ENCODE measurements at regions not wholly inside any gene's neighbourhood (a gene's known extent, or its start where the extent isn't known, plus 50 kb on each side); places are given as distances from the start of the nearest gene placed in this dataset.
A peak's percentile ranks its signal among the peaks of the same experiment; 100 is the strongest.
"Not testable (repeated sequence)": the region's sequence is repeated elsewhere in the genome, so short reads cannot be mapped to it uniquely, and the experiment has no call there.

DNA sequence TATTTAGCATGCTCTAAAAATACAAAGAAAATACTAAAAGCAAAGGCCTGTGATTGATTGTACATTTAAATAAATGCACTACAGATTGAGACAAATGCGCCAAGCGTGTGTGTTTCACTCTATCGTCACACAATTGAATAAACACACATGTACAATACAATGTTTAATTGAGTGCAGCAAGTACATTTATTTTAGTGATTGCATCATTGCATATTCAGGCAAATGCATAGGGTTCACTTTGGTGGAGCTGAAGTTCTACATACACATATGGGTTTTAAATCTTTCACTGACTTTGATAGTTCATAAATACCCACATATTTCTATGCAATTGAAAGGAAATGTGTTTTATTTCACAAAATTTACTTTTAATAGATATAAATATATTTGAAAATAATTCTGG is 750.6 kb upstream of the MMS22L start:
- no peak for DNase-seq (ENCODE audit: low read depth in 2 of 2)

DNA sequence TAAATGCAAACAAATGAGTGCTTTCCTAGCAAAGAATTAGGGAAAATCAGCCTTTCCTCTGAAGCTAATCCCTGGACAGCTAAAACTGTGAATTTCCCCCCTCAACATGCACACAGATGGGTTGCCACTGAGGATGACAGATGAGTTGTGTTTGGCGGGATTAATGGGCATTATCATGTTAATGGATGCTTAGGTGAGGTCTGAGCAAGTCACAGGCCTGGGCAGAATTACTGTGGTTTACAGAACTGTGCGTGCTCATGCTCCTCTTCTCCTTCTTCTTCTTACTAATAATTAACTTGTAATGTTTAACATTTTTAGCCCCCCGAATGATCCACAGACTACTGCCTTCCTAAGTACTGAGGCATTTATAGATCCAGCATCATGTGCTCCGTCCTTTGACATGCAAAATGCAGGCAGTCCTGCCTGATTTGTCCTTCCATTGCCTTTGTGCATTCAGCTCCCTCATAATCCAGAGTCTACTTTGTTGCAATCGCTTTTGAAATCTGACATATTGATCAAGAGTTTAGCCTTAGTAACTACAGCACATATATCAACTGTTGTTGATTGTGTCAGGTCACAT is 753.4 kb upstream of the MMS22L start:
- no peak for DNase-seq (ENCODE audit: low read depth in 2 of 2)

DNA sequence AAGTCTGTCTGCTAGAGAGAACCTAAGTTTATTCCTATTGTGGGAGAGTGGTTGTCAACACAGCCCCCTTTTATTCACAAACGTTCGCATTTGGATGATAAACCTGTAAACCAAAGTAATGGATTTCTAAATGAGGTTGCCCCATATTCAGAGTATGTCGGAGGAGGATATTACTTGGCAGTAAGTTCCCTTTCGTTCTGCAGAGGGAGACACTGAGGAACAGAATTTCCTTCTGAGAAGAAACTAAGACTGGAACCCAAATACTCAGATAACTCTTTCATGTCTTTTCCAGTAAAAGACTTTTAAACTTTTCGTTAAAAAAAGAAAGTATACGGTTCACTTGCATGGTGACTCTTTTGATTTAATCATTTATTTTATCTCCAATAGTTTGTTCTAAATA is 754.6 kb upstream of the MMS22L start:
- no peak for DNase-seq (ENCODE audit: low read depth in 2 of 2)

DNA sequence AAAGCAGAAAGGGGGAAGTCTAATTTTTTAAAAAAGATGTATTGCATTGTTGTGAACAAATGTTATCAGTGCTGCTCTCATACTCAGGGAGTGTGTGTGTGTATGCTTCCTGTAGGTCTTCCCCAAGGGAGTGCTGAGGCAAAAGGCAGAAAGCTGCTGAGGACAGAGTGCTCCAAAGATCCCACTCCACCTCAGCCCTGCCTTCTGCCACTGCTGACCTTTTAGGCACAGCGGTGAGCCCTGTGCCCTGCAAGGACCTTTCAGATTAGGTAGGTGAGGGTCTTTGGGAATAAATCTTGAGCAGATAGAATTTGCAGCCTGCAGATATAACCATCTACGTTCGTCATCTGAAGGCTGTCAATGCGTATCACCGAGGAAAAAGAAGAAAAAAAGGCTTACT is 756.4 kb upstream of the MMS22L start:
- no peak for DNase-seq (ENCODE audit: low read depth in 2 of 2)

DNA sequence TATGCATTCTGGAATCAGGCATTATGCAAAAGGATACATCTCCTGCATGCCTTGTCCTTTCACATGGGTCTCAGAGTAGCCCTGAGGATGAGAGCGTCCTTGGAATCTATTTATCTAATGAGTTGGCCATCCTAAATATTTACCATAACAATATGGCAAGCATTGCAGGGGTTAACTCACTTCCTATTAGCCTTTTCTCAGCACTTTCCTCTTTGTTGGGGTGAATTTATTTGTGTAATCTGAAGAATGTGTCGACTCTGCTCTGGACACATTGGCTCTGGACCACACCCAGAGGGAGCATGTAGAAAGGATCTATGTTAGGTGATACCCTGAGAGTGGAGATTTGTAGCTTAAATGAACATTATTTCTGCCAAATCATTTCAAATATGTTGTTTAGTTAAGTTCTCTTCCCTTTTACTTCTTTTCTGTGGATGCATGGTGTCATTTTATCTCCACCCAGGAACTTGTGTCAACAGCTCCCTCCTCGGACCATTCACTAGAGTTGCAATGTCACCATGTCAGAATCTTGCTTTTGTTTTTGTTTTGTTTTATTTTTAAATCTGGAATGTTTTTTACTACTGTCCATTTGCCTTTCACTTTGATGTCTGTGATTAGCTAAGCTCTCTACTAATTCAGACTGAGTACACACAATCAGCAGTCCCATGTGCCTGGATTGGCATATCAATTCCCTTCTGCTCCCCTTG is 757.0 kb upstream of the MMS22L start:
- no peak for DNase-seq (ENCODE audit: low read depth in 2 of 2)

DNA sequence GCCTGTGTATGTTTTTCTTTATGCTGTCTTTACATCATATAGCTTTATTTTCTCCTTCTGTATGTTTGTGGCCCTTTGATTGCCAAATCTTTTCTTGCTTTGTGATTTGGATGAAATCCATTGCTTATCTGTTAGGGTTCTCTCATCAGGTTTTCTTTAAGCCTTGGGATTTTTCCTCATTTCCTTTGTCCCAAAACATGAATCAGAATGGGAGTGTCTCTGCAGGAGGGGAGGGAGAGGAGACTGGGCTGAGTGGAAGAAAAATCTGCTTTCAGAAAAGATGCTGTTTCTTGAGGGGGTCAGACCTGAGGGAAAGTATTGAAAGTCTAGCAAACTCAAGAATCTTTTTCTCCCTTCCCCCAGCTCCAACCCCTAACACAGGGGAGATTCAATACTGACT is 758.0 kb upstream of the MMS22L start:
- no peak for DNase-seq (ENCODE audit: low read depth in 2 of 2)

DNA sequence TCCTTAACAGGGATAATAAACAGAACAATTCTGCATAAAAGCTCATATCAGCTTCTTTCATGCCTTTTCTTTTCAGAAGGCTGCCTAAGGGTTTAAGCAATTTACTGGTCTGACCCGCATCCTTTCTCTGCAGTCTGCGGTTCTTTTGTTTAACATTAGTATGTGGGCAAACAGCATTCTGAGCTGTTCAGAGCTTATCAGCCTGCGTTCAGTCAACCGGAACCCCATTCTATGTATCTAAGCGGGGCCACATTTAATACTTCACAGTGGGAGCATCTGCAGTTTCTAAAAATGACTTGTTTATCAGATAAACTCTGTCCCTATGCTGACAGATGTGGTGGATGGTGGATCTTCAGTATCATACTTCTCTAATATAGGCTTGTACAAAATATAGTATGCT is 758.9 kb upstream of the MMS22L start:
- no peak for DNase-seq (ENCODE audit: low read depth in 2 of 2)

DNA sequence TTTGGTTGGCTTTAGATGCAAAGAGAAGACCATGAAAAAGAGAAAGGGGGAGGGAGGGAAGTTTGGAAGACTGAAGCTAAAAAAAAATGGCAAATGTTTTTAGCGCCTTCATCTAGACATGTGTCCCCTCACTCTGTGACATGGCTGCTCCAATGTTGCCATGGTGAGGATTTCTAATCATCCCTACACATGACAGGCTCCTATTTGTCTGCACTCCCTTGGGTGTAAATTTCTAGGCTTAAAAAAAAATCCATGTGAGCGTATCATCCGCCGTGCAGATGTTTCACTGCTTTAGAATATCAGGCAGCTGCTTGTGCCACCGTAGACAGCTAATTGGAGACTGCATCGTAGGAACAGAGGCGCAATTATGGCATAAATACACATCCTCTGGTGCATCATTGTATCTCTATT is 761.1 kb upstream of the MMS22L start:
- DNase-seq (ENCODE audit: low read depth in 2 of 2) = no peak

DNA sequence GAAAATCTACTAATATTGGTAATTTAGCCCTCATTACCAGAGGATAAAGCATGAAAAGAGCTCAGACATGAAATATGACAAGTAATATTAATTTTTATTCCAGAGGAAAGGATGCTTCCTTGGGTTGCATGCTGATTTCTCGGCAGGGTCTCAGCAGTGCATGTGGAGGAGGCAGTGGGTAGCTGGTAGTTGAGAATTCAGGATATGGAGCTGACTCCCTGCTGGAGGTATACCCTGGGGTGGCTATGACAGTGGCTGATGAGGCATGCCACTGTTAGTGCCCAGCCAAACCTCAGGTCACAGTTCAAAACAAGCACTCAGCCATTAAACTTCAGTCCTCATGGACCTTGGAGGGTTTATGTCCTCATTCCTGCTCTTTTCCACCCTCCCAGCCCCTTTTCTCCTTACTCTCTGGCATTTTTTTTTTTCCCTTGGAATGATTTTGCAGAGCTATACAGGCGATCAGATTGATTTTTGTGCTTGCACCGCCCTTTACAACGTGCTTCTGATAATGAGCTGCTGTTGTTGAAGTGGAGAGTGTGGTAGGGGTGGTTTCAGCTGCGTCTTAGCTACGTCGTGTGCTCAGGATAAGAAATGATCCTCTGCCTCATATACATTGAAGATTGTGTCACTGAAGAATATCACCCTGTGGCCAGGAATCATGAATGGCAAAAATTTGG is 761.9 kb upstream of the MMS22L start:
- no peak for DNase-seq (ENCODE audit: low read depth in 2 of 2)

DNA sequence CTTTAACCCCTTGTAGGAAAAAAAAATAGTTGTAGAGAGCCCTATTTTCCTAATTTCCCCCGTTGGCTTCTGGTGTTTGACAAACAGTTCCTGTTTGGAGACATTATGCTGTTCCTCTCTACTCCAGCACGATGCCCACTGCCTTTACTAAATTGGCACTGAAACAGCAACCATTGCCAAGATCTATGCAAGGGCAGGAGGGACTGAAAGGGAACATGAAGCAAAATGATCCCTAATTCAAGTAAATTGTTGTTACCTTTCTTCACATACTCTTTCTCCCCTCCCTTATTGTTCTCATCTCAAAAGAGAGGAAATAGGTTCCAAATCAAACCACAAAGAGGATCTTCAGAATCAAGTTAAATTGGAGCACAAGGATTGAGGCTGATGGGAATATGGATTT is 764.1 kb upstream of the MMS22L start:
- DNase-seq (ENCODE audit: low read depth in 2 of 2) = no peak

DNA sequence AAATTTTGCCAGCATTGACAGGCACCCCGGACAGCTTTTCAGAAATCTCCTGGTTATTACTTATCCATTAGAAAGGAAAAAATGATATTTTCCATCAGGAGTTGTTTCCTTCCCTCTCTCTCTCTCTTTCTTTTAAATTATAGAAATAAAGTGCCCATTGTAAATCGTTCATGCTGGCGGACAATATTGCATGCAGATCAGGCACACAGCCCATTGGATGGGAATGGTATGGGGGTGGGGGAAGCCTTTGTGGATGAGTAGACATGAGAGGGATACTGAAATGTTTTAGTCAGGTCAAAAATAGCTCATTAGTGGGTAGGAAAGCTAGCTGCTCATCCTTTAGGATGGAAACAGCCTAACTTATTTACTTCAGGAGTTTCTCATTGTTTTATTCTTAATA is 764.9 kb upstream of the MMS22L start:
- DNase-seq (ENCODE audit: low read depth in 2 of 2) = no peak

DNA sequence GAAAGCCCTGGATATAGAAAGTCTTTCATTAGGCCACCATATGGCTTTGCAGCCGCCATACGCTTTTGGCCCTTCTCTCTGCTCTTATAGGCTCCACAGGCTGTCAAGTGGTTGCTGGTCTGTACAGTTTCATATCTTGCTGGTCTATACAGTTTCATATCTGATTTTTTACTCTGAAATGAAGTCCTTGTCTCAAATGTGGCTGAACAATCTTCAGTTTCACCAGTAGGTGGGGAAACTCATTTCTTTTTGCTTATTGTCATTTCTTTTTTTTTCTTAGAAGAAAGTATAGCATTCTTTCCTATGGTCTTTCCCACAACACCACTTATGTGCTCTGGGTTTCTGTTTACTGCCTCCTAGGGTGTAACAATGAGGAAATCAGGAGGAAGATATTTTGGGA is 771.4 kb upstream of the MMS22L start:
- peak in 1 of 2 experiments; percentile 1 for DNase-seq (ENCODE audit: low read depth in 2 of 2)

DNA sequence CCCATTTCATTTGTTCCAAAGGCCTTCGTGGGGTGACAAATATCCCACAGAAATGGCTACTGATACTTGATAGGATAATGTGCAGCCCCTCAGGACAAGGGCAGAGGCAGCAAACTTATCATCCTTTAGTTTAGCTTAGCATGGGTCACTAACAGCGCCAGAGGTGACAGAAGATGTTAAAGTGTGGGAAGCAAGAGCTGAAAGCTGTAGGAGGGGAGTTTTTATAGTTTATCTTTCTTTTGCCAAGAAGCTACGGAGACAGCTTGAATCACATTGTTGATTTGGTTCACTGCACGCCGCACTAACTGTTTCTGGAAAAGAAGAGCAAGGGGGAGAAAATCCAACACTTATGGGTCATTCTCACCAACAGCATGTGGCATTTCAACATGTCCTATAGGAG is 773.9 kb upstream of the MMS22L start:
- DNase-seq (ENCODE audit: low read depth in 2 of 2) = no peak

DNA sequence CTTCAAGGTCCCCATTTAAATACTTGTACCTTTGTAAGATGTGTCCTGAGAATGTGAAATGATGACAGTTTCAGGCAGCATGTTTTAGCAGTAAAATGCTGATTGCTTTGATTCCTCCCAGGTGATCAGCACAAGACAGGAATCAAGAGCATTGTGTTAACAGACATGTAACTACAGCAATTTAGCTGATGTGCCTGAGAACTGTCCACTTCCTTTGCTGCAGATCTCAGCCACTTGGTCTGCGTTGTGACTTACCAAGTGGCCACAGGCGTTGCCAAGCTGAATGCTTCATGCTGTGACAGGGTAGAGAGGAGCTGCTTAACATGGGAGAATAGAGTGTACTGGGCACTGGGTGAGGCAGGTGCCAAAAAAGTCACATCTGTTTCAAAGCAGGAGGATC is 767.0 kb upstream of the POU3F2 start:
- no peak for DNase-seq (ENCODE audit: low read depth in 2 of 2)

DNA sequence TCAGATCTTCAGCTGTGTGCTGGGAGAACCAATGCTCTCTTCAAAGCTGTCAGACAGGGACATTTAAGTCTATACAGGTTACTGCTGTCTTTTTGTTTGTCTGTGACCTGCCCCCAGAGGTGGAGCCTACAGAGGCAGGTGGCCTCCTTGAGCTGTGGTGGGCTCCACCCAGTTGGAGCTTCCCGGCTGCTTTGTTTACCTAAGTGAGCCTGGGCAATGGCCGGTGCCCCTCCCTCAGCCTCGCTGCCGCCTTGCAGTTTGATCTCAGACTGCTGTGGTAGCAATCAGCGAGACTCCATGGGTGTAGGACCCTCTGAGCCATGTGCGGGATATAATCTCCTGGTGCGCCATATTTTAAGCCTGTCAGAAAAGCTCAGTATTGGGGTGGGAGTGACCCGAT is 745.8 kb upstream of the POU3F2 start:
- not testable (repeated sequence) for DNase-seq (ENCODE audit: low read depth in 2 of 2)

DNA sequence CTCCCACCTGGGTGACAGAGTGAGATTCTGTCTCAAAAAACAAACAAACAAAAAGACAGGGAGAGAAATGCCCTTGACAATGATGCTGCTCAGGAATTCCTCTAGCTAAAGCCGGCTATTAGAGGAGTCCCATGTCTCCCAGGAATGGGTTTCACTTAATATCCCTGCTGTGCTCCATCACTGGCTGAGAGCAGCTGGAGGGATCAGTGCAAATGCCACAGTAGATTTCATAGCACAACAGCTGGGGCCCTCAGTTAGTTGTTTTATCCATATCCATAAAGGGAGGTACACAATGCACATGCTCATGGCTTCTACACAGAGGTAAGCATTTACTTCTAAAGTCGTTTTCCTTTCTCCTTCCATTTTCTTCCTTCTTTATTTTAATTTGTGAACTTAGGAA is 742.0 kb upstream of the POU3F2 start:
- no peak for DNase-seq (ENCODE audit: low read depth in 2 of 2)

DNA sequence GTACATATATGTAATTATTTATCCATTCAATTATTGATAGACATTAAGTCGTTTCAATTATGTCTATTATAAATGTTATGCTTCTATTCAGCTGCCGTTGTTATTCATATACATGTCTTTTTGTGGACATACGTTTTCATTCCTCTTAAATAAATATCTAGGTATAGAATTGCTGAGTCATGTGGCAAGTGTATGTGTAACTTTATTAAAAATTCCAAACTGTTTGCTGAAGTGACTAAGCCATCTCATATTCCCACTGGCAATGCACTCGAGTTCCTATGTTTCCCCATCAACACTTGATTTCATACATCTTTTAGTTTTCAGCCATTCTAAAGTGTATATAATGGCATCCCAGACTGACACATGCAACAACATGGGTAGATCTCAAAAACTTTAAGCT is 739.7 kb upstream of the POU3F2 start:
- DNase-seq (ENCODE audit: low read depth in 2 of 2) = no peak

DNA sequence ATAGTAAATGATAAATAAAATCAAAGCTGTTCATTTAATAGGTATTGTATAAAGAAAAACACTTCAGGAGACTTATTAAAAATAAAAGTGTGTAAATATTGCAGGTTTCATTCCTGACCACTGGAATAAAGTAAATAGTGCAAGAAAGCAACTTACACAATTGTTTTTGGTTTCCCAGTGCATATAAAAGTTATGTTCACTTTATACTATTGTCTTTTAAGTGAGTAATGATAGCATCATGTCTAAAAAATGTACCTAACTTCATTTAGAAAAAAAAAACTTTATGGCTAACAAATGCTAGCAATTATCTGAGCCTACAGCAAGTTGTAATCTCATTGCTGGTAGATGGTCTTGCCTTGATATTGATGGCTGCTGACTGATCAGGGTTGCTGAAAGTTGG is 726.6 kb upstream of the POU3F2 start:
- DNase-seq (ENCODE audit: low read depth in 2 of 2) = no peak

DNA sequence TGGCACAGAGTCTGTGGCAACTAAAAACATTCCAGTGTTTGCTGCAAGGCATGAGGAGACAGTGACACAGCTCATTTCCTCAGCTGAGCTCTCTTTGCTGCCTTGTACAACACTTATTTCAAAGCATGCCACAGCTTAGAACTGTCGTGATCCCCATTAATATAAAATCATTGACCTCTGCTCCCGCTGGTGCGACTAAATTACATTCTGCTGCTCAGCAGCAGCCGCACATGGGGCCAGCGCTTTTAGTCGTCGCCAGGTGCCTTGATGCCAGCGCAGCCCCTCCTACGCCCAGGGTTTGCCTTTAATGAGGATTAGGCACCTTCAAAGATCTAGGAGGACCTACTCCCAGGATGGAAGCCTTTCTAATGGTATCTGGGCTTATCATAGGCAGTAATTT is 717.9 kb upstream of the POU3F2 start:
- no peak for DNase-seq (ENCODE audit: low read depth in 2 of 2)

DNA sequence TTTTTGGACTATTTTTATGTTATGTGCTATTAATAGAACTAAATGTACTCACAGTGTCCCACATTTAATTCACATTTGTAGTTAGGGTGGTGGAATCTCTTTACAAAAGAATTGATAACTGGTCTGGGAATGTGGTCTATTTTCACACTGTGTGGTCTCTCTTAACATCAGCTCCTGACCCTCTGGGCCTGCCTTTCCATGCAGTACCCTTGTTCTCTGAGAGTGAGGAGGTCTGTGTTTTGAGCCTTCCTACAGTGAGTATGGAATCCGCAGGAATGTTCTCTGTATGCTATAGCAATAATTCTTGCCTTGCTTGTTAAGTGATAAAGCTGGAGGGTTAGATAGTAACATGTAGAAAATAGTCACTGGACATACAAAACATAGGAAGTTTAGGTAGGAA is 717.3 kb upstream of the POU3F2 start:
- no peak for DNase-seq (ENCODE audit: low read depth in 2 of 2)

DNA sequence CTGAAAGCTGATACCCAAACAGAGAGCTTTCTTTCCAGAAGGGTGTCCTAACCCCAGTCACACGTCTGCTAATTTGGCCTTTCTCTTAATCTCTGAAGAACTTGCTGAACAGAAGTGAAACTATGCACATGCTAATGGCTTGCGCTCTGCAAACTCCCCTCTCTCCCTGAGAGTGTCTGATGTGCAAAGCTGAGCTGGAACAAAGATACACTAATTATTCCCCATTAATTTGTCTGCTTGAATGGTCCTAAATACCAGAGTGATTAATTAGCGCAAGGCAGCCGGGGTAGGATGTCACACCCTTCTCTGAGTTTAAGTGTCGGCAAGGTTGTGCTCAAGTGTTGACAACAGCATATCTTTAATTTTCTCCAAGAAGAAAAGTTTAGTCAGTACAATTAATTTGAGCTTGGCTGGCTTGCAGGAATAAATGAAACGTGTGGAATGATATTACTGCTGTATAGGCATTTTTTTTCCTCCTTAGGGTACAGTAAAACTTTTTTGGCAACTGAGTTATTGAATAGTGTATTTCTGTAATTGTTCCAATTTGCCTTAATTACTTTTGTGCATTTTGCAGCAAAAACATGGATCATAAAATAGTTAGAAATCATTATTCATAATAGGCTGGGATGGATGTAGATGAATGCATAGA is 715.9 kb upstream of the POU3F2 start:
- DNase-seq (ENCODE audit: low read depth in 2 of 2) = no peak

DNA sequence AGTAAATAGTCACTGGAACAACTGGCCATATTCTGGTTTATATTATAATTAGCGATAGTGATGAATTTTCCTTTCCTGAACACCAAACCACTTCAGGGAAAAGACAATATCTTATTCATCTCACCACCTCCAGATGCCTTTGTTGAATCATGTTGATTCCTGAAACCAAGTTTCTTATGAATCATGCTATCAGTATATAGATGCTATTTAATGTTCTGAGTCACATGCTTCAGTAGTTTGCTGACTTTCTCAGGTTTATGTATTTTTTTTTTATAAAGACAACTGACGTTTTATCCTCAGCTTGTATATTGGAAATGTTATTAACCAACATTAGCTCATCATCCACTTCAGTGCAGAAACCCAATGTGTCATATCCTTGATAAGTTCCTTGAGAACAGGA is 710.2 kb upstream of the POU3F2 start:
- DNase-seq (ENCODE audit: low read depth in 2 of 2) = peak; percentile 29 to 37

Data from fibroblast of skin of left biceps (primary cell).